Progenitor cell of endocrine pancreas (in vitro differentiated cells): ENCODE measurements at regions not wholly inside any gene's neighbourhood (a gene's known extent, or its start where the extent isn't known, plus 50 kb on each side); places are given as distances from the start of the nearest gene placed in this dataset.
"Not testable (repeated sequence)": the region's sequence is repeated elsewhere in the genome, so short reads cannot be mapped to it uniquely, and the experiment has no call there.

Source experiments
- DNase-seq: peaks from one replicate; pipeline ENCODE4 v3.0.0; 2021; ENCODE audit warnings: low spot score; ENCODE audit not compliant: unreplicated experiment
- H3K27ac Mint-ChIP-seq: 2 replicates; pipeline ENCODE4 v1.8.0; 2021; ENCODE audit warnings: mild to moderate bottlenecking, moderate library complexity, mixed read lengths
- H3K27me3 Mint-ChIP-seq: 2 replicates; pipeline ENCODE4 v1.8.0; 2021; ENCODE audit warnings: mixed read lengths
- H3K36me3 Mint-ChIP-seq: 2 replicates; pipeline ENCODE4 v1.8.0; 2022; ENCODE audit warnings: mixed read lengths; ENCODE audit not compliant: insufficient read depth
- H3K4me1 Mint-ChIP-seq: 2 replicates; pipeline ENCODE4 v1.8.0; 2021; ENCODE audit warnings: low read depth, mixed read lengths
- H3K4me3 Mint-ChIP-seq: 2 replicates; pipeline ENCODE4 v1.8.0; 2021; ENCODE audit warnings: low read depth, mild to moderate bottlenecking, moderate library complexity, mixed read lengths
- H3K9me3 Mint-ChIP-seq: 2 replicates; pipeline ENCODE4 v1.8.0; 2021; ENCODE audit warnings: low read depth, mixed read lengths
- TF ChIP-seq, protein P1 (sequence below): fragments of 200-600 bp; sonication (generic); IDR thresholded peaks from one replicate; pipeline ENCODE4 v1.5.0; 2021; ENCODE audit warnings: antibody characterized with exemption, mild to moderate bottlenecking; ENCODE audit not compliant: unreplicated experiment

DNA sequence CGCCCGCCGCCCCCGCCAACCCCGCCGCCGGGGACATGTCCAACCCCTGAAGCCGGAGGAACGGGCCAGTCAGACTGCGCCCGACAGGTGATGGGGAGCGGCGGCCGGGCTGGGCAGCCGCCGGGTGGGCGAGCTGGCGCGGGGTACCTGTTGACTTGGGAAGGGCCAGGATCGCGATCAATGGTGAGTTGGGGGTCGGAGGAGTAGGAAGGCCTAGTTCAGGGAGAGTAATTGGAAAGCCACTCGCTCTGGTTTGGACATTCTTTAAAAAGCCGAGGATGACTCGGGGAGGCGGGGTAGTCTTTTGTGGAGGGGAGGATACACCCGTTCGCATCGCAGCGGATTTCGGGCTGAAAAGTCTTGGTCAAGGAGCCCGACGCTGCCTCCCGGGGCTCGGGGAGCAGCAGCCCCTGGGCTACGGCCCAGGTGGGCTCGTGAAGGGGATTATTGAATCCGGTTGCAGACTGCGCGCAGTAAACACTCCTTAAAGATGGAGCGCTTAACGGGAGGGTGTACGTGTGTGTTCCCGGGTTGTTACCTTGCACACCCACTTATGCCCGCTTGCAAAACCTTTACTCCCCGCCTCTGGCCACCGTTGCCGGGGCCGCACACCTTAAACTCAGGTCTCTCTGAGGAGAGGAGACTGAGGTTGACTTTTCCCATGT lies 123.8 kb downstream of the GOSR1 start:
- TF ChIP-seq, protein P1, sequence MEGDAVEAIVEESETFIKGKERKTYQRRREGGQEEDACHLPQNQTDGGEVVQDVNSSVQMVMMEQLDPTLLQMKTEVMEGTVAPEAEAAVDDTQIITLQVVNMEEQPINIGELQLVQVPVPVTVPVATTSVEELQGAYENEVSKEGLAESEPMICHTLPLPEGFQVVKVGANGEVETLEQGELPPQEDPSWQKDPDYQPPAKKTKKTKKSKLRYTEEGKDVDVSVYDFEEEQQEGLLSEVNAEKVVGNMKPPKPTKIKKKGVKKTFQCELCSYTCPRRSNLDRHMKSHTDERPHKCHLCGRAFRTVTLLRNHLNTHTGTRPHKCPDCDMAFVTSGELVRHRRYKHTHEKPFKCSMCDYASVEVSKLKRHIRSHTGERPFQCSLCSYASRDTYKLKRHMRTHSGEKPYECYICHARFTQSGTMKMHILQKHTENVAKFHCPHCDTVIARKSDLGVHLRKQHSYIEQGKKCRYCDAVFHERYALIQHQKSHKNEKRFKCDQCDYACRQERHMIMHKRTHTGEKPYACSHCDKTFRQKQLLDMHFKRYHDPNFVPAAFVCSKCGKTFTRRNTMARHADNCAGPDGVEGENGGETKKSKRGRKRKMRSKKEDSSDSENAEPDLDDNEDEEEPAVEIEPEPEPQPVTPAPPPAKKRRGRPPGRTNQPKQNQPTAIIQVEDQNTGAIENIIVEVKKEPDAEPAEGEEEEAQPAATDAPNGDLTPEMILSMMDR: no peak
- DNase-seq: no peak
- peaks cover under 1% of the 10 kb centered on the region for H3K9me3 Mint-ChIP-seq
- peak overlapping the region; percentile 97 for H3K4me3 Mint-ChIP-seq
- H3K4me1 Mint-ChIP-seq: peaks cover 18% of the 10 kb centered on the region
- no peaks in the 10 kb centered on the region for H3K27me3 Mint-ChIP-seq
- H3K36me3 Mint-ChIP-seq: no peaks in the 10 kb centered on the region
- H3K27ac Mint-ChIP-seq: peak overlapping the region; percentile 99

DNA sequence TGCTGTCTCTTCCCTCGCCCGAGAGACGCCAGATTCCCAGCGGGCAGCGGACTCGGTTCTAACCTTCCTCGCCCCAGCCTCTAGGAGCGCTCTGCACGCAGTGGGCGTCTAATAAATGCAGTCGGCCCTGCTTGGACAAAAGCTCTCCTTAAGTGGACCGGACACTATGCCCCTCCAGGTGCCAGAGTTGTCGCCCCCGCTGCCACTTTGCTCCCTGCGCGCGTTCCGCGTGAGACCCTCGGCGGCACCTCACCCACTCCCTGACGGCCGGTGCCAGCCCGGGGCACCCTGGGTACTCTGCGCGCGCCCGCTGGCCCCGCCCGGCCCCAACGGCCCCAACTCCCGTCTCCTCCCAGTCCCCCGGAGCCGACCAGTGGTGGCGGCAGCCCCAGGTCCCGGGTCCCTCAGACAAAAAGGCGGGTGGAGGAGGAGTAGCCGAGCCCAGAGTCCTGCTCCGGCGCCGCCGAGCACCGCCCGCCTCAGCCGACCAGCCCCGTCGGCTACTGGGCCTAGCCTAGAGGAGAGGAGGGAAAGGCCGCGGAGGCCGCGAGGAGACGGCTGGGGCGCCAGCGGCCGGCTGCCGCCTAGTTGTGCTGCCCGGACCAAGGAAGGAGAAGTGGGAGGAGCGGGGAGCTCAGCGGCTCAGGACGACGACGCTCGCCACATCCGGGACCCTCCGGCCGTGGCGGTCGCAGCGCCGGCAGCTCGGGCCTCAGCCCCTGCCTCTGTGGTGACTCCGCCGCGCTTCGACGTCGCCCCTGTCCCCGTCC lies 123.0 kb downstream of the GOSR1 start:
- TF ChIP-seq, protein P1: peak; percentile 53
- Mint-ChIP-seq H3K9me3 (peaks cover 8% of the 10 kb centered on the region), H3K36me3 (peaks cover 3% of the 10 kb centered on the region), H3K27me3 (no peaks in the 10 kb centered on the region), H3K4me1 (peaks cover 18% of the 10 kb centered on the region), H3K27ac (peak overlapping the region; percentile 94), H3K4me3 (peak overlapping the region; percentile 97)
- peak; percentile 71 for DNase-seq

DNA sequence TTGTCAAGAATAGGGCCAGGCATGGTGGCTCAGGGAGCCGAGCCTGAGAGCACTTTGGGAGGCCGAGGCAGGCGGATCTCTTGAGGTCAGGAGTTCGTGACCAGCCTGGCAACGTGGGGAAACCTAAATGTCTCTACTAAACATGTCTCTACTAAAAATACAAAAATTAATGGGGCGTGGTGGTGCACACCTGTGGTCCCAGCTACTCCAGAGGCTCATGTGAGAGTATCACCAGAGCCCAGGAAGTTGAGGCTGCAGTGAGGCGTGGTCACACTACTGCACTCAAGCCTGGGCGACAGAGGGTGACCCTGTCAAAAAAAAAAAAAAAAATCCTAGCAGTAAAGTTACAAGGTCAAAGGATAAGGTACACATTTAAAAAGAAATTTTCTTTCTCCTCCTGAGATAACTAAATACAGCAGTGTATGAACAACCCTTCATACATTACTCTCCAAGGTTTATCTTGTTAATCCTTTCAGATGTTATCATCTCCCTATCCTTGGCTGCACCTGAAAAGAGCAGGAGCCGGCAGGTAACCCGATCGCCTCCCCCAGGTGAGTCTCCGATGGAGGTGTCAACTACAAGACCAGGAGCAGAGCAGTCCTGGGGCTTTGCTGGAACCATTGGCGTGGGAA lies 122.3 kb downstream of the GOSR1 start:
- no peak for DNase-seq
- peaks cover 10% of the 10 kb centered on the region for H3K9me3 Mint-ChIP-seq
- peaks cover 3% of the 10 kb centered on the region for H3K36me3 Mint-ChIP-seq
- TF ChIP-seq, protein P1: no peak
- H3K4me3 Mint-ChIP-seq: peak overlapping the region; percentile 97
- H3K27me3 Mint-ChIP-seq: no peaks in the 10 kb centered on the region
- H3K4me1 Mint-ChIP-seq: peaks cover 15% of the 10 kb centered on the region
- H3K27ac Mint-ChIP-seq: peak overlapping the region; percentile 94

DNA sequence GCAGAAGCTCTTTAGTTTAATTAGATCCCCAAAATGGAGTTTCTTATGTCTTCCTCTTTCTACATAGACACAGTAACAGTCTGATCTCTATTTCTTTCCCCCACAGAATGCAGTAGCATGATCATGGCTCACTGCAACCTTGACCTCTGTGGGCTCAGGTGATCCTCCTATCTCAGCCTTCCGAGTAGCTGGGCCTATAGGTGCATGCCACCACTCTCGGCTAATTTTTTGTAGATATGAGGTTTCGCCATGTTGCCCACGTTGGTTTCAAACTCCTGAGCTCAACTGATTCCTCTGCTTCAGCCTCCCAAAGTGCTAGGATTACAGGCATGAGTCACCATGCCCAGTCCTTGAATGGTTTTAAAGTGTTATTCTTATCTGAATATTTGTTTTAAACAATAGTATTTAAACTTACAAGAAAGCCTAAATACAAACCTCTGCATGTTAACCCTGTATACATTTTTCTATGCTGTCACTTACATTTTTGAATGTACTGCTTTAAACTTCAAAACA lies 120.6 kb downstream of the GOSR1 start:
- Mint-ChIP-seq H3K4me1 (peaks cover 12% of the 10 kb centered on the region), H3K27me3 (no peaks in the 10 kb centered on the region), H3K9me3 (peaks cover 13% of the 10 kb centered on the region), H3K36me3 (peaks cover 3% of the 10 kb centered on the region), H3K27ac (no peak overlapping the region), H3K4me3 (no peak overlapping the region)
- TF ChIP-seq, protein P1: no peak
- DNase-seq: no peak

DNA sequence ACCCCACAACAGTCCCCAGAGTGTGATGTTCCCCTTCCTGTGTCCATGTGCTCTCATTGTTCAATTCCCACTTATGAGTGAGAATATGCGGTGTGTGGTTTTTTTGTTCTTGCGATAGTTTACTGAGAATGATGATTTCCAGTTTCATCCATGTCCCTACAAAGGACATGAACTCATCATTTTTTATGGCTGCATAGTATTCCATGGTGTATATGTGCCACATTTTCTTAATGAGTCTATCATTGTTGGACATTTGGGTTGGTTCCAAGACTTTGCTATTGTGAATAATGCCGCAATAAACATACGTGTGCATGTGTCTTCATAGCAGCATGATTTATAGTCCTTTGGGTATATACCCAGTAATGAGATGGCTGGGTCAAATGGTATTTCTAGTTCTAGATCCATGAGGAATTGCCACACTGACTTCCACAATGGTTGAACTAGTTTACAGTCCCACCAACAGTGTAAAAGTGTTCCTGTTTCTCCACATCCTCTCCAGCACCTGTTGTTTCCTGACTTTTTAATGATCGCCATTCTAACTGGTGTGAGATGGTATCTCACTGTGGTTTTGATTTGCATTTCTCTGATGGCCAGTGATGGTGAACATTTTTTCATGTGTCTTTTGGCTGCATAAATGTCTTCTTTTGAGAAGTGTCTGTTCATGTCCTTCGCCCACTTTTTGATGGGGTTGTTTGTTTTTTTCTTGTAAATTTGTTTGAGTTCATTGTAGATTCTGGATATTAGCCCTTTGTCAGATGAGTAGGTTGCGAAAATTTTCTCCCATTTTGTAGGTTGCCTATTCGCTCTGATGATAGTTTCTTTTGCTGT lies 120.0 kb downstream of the GOSR1 start:
- not testable (repeated sequence) for H3K27ac Mint-ChIP-seq, H3K27me3 Mint-ChIP-seq, H3K4me1 Mint-ChIP-seq, H3K4me3 Mint-ChIP-seq, DNase-seq, H3K36me3 Mint-ChIP-seq
- H3K9me3 Mint-ChIP-seq: peaks cover 13% of the 10 kb centered on the region

DNA sequence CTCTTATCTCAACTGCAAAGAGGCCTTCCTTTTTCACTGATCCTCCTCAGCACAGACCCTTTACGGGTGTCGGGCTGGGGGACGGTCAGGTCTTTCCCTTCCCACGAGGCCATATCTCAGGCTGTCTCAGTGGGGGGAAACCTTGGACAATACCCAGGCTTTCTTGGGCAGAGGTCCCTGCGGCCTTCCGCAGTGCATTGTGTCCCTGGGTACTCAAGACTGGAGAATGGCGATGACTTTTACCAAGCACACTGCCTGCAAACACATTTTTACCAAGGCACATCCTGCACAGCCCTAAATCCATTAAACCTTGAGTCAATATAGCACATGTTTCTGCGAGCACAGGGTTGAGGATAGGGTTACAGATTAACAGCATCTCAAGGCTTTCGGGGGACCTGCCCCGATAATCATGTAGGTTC lies 117.8 kb downstream of the GOSR1 start:
- not testable (repeated sequence) for H3K27ac Mint-ChIP-seq, H3K27me3 Mint-ChIP-seq, H3K36me3 Mint-ChIP-seq, H3K4me3 Mint-ChIP-seq, H3K4me1 Mint-ChIP-seq, DNase-seq
- H3K9me3 Mint-ChIP-seq: peaks cover 13% of the 10 kb centered on the region
